ENCODE measurements at regions not wholly inside any gene's neighbourhood (a gene's known extent, or its start where the extent isn't known, plus 50 kb on each side); places are given as distances from the start of the nearest gene placed in this dataset.

DNA sequence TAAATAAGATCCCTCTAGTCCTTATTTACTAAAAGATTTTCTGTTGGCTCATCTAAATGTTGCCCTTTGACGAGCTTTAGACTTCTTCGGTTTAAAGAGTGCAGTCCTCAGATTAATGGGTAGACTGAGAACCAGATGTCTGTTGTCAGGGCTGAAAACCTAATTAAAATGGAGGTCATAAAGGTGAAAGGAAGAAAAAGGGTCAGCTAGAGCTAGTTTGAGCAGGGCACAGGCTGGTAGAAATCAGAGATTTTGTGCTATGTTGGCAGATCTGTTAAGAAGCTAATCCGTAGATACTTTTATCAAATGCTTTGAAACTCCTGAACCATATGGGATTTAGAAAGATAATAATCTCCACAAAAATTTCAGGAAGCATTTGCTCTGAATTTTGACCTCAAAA, 959.0 kb downstream of the PLA2G4A start:
- DNase-seq: no peak
- no peak overlapping the region for H3K27ac ChIP-seq (ENCODE audit: low read depth in 1 of 2, low read length in 1 of 2)
- no peak overlapping the region for H3K9ac ChIP-seq (ENCODE audit: insufficient read depth in 1 of 2, low read length in 2 of 2)
- TF ChIP-seq, protein P1, sequence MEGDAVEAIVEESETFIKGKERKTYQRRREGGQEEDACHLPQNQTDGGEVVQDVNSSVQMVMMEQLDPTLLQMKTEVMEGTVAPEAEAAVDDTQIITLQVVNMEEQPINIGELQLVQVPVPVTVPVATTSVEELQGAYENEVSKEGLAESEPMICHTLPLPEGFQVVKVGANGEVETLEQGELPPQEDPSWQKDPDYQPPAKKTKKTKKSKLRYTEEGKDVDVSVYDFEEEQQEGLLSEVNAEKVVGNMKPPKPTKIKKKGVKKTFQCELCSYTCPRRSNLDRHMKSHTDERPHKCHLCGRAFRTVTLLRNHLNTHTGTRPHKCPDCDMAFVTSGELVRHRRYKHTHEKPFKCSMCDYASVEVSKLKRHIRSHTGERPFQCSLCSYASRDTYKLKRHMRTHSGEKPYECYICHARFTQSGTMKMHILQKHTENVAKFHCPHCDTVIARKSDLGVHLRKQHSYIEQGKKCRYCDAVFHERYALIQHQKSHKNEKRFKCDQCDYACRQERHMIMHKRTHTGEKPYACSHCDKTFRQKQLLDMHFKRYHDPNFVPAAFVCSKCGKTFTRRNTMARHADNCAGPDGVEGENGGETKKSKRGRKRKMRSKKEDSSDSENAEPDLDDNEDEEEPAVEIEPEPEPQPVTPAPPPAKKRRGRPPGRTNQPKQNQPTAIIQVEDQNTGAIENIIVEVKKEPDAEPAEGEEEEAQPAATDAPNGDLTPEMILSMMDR (IDR thresholded peaks at IDR 0.05; ENCODE audit: control extremely low read depth, extremely low read depth): no peak
- no peaks in the 10 kb centered on the region for H3K9me3 ChIP-seq (ENCODE audit: control insufficient read depth in 4 of 4, insufficient read depth in 3 of 4, low read length in 3 of 4)
- no peak overlapping the region for H3K4me3 ChIP-seq
- H3K4me1 ChIP-seq (ENCODE audit: control insufficient read depth in 5 of 5, insufficient read depth in 5 of 5, low read length in 5 of 5): no peaks in the 10 kb centered on the region
- H3K36me3 ChIP-seq (ENCODE audit: control insufficient read depth in 4 of 4, insufficient read depth in 4 of 4, low read length in 4 of 4): no peaks in the 10 kb centered on the region
- ATAC-seq (ENCODE audit: insufficient read depth, low FRiP score): no peak
- 63 to 85% methylated on average over 3 of the region's 3 CpGs for WGBS, 2 donors
- no peaks in the 10 kb centered on the region for H3K27me3 ChIP-seq (ENCODE audit: control insufficient read depth in 3 of 3, insufficient read depth in 3 of 3, low read length in 2 of 3)

DNA sequence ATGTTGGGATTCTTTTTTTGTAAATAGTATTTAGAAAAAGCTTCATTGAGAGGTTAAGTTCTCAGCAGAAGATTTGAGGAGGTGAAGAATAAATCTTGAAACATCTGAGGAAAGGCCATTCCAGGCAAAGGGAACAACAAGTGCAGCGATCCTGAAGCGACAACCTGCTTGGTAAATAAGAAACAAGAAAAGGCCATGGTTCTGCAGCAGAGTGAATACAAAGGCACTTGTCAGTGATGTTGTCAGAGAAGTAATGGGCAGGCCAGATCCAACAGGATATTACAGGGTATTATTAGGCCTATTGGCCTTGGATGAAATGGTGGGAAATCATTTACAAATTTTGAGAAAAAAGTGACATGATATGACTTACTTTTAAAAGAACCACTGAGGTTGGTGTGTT, 960.0 kb downstream of the PLA2G4A start:
- Histone ChIP-seq H3K9ac (ENCODE audit: insufficient read depth in 1 of 2, low read length in 2 of 2) (no peak overlapping the region), H3K9me3 (ENCODE audit: control insufficient read depth in 4 of 4, insufficient read depth in 3 of 4, low read length in 3 of 4) (no peaks in the 10 kb centered on the region), H3K36me3 (ENCODE audit: control insufficient read depth in 4 of 4, insufficient read depth in 4 of 4, low read length in 4 of 4) (no peaks in the 10 kb centered on the region), H3K27ac (ENCODE audit: low read depth in 1 of 2, low read length in 1 of 2) (no peak overlapping the region), H3K4me3 (no peak overlapping the region), H3K27me3 (ENCODE audit: control insufficient read depth in 3 of 3, insufficient read depth in 3 of 3, low read length in 2 of 3) (no peaks in the 10 kb centered on the region), H3K4me1 (ENCODE audit: control insufficient read depth in 5 of 5, insufficient read depth in 5 of 5, low read length in 5 of 5) (no peaks in the 10 kb centered on the region)
- 79 to 84% methylated on average over 2 of the region's 2 CpGs for WGBS, 2 donors
- no peak for DNase-seq
- TF ChIP-seq, protein P1 (IDR thresholded peaks at IDR 0.05; ENCODE audit: control extremely low read depth, extremely low read depth): no peak
- no peak for ATAC-seq (ENCODE audit: insufficient read depth, low FRiP score)

DNA sequence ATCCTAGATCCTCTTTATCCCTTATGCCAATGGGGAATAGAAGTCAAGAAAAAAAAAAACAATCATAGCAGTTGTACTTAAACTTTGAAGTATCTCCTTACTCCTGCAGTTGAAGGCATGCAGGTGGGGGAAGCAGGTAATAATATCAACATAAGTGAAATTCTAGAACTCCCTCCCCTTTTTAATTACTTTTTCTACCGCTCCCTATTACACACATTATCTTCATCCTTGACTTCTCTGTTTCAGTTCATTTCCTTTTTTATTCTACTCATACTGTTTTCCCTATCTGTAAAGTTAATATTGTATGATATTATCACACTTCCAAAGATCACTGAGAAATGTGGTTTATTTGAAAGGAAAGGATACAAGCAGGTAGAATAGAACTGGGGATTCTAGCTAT, 962.0 kb downstream of the PLA2G4A start:
- Histone ChIP-seq H3K27ac (ENCODE audit: low read depth in 1 of 2, low read length in 1 of 2) (no peak overlapping the region), H3K9me3 (ENCODE audit: control insufficient read depth in 4 of 4, insufficient read depth in 3 of 4, low read length in 3 of 4) (no peaks in the 10 kb centered on the region), H3K27me3 (ENCODE audit: control insufficient read depth in 3 of 3, insufficient read depth in 3 of 3, low read length in 2 of 3) (no peaks in the 10 kb centered on the region), H3K9ac (ENCODE audit: insufficient read depth in 1 of 2, low read length in 2 of 2) (no peak overlapping the region), H3K36me3 (ENCODE audit: control insufficient read depth in 4 of 4, insufficient read depth in 4 of 4, low read length in 4 of 4) (no peaks in the 10 kb centered on the region), H3K4me1 (ENCODE audit: control insufficient read depth in 5 of 5, insufficient read depth in 5 of 5, low read length in 5 of 5) (no peaks in the 10 kb centered on the region), H3K4me3 (no peak overlapping the region)
- DNase-seq (no peak), ATAC-seq (ENCODE audit: insufficient read depth, low FRiP score) (no peak)
- TF ChIP-seq, protein P1 (IDR thresholded peaks at IDR 0.05; ENCODE audit: control extremely low read depth, extremely low read depth): no peak
- 91 to 94% methylated on average over 1 of the region's 1 CpG for WGBS, 2 donors

DNA sequence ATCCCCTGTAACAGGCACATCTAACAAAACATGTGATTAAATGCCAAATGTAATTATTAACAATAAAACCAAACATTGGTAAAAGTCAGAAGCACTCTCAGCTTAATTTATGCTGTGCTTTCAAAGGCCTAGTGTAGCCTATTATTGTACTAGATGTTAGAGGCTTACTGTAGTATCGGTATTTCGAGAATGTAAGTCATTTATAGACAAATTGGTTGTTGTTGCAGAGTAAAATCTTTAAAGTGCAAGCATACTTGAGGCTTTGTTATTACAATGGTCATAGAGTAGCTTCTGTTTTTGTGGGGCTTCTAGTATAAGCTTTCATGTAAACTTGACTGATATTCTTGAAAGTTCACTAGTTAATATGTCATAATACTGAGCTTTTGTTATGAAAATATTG, 965.8 kb downstream of the PLA2G4A start:
- 72 to 79% methylated on average over 2 of the region's 2 CpGs for WGBS, 2 donors
- no peaks in the 10 kb centered on the region for H3K9me3 ChIP-seq (ENCODE audit: control insufficient read depth in 4 of 4, insufficient read depth in 3 of 4, low read length in 3 of 4)

More for the DNA sequence above, 965.8 kb downstream of the PLA2G4A start:
- DNase-seq (no peak), ATAC-seq (ENCODE audit: insufficient read depth, low FRiP score) (no peak)
- Histone ChIP-seq H3K4me1 (ENCODE audit: control insufficient read depth in 5 of 5, insufficient read depth in 5 of 5, low read length in 5 of 5) (no peaks in the 10 kb centered on the region), H3K27me3 (ENCODE audit: control insufficient read depth in 3 of 3, insufficient read depth in 3 of 3, low read length in 2 of 3) (no peaks in the 10 kb centered on the region), H3K4me3 (no peak overlapping the region), H3K9ac (ENCODE audit: insufficient read depth in 1 of 2, low read length in 2 of 2) (no peak overlapping the region), H3K36me3 (ENCODE audit: control insufficient read depth in 4 of 4, insufficient read depth in 4 of 4, low read length in 4 of 4) (no peaks in the 10 kb centered on the region), H3K27ac (ENCODE audit: low read depth in 1 of 2, low read length in 1 of 2) (no peak overlapping the region)
- TF ChIP-seq, protein P1 (IDR thresholded peaks at IDR 0.05; ENCODE audit: control extremely low read depth, extremely low read depth): no peak
